ENCODE measurements at regions not wholly inside any gene's neighbourhood (a gene's known extent, or its start where the extent isn't known, plus 50 kb on each side); places are given as distances from the start of the nearest gene placed in this dataset.

DNA sequence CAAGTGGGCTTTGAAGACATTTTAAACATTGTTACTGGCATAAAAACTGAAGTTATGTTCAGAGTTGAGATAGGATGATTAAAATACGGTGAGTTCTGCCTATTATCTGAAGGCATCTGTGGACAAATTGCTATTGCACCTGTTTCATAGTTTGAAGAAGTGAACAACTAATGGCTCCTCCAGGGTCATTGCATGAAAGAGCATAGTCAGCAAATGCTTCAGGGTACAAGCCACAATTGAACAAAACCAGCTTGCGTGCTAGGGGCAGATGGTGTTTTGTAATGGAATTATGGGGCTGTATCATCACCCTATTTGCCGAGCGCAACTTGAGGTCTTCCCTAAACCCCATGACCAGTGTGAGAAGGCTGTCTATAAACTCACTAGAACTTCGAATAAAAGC is 369.1 kb downstream of the MTRR start:
- Histone ChIP-seq H3K27me3 (ENCODE audit: control insufficient read depth, insufficient read depth, low read length) (no peaks in the 10 kb centered on the region), H3K27ac (ENCODE audit: low read depth, low read length) (no peak overlapping the region), H3K4me3 (ENCODE audit: low read depth, low read length) (no peak overlapping the region), H3K9me3 (ENCODE audit: control insufficient read depth, insufficient read depth, low read length) (no peaks in the 10 kb centered on the region)
- TF ChIP-seq CTCF (IDR thresholded peaks at IDR 0.05; ENCODE audit: low read depth, low read length): no peak
- ChIA-PET POLR2A (no interaction called here), CTCF (no interaction called here)
- no peak for DNase-seq (ENCODE audit: low read depth, low spot score)

DNA sequence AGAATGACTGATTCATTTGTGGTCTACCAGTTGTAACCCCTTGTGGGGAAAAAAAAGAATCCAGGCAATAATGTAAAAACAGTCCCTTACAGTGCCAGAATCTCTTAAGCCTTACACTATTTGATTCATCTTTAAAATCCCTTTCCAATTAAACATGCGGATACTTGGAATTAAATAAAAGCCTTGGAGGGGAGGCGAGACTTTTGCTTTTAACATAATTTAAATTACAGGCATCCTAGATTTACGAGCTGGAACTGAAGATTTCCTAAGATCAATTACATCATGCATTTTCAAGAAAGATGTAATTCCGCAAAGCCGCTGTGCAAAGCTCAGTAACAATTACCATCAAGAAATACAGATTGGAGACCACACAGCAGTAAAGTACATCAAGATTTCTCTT is 370.2 kb downstream of the MTRR start:
- H3K27me3 ChIP-seq (ENCODE audit: control insufficient read depth, insufficient read depth, low read length): no peaks in the 10 kb centered on the region
- no peak for TF ChIP-seq CTCF (IDR thresholded peaks at IDR 0.05; ENCODE audit: low read depth, low read length)
- DNase-seq (ENCODE audit: low read depth, low spot score): no peak
- POLR2A ChIA-PET: no interaction called here
- CTCF ChIA-PET: no interaction called here
- H3K4me3 ChIP-seq (ENCODE audit: low read depth, low read length): no peak overlapping the region
- no peaks in the 10 kb centered on the region for H3K9me3 ChIP-seq (ENCODE audit: control insufficient read depth, insufficient read depth, low read length)
- no peak overlapping the region for H3K27ac ChIP-seq (ENCODE audit: low read depth, low read length)

DNA sequence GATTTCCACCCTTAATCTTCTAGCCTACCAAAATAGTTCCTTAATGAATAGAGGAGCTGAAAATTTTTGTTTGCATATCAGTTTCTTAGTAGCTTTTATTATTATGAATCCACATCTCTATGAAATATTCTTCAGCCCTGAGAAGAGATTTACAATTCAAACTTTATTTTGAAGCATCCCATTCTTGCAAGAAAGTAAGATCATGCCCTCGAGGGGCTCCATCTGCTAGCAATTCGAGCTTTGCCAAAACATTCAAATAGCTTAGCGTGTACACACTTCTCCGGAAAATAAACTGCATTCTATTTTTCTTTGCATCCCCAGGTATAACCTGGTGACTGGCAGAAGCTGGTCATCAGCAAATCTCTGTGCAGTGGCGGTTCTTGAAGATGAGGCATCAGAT is 370.7 kb downstream of the MTRR start:
- no peaks in the 10 kb centered on the region for H3K9me3 ChIP-seq (ENCODE audit: control insufficient read depth, insufficient read depth, low read length)
- no peaks in the 10 kb centered on the region for H3K27me3 ChIP-seq (ENCODE audit: control insufficient read depth, insufficient read depth, low read length)
- no peak overlapping the region for H3K27ac ChIP-seq (ENCODE audit: low read depth, low read length)
- no peak overlapping the region for H3K4me3 ChIP-seq (ENCODE audit: low read depth, low read length)
- ChIA-PET CTCF (no interaction called here), POLR2A (no interaction called here)
- no peak for TF ChIP-seq CTCF (IDR thresholded peaks at IDR 0.05; ENCODE audit: low read depth, low read length)
- no peak for DNase-seq (ENCODE audit: low read depth, low spot score)

DNA sequence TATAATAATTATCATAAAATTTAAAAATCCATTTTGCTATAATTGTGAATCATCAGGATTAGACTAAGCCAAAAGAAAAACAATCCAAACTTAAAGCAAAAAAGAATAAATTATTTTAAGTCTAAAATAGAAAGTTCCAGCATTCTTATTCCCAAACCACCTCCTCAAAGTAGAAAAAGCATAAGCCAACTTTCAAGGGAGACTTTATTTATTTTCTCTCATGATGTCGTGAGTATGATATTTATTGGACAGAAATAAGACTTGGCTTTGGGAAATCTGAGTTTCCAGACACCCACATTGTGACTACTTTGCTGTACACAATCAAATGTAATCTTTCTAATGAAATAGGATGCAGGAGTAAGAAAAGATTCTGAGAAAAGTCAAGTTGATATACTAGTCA is 372.1 kb downstream of the MTRR start:
- H3K27me3 ChIP-seq (ENCODE audit: control insufficient read depth, insufficient read depth, low read length): no peaks in the 10 kb centered on the region
- TF ChIP-seq CTCF (IDR thresholded peaks at IDR 0.05; ENCODE audit: low read depth, low read length): no peak
- CTCF ChIA-PET: no interaction called here

GRCh38 chr5:8241558-8241957 is 372.6 kb downstream of the MTRR start:
- no peak for DNase-seq (ENCODE audit: low read depth, low spot score)
- no peak for TF ChIP-seq CTCF (IDR thresholded peaks at IDR 0.05; ENCODE audit: low read depth, low read length)
- ChIA-PET POLR2A (no interaction called here), CTCF (no interaction called here)
- Histone ChIP-seq H3K4me3 (ENCODE audit: low read depth, low read length) (no peak overlapping the region), H3K9me3 (ENCODE audit: control insufficient read depth, insufficient read depth, low read length) (no peaks in the 10 kb centered on the region), H3K27ac (ENCODE audit: low read depth, low read length) (no peak overlapping the region), H3K27me3 (ENCODE audit: control insufficient read depth, insufficient read depth, low read length) (no peaks in the 10 kb centered on the region)

More for the DNA sequence above, 372.1 kb downstream of the MTRR start:
- no peak overlapping the region for H3K4me3 ChIP-seq (ENCODE audit: low read depth, low read length)
- no peaks in the 10 kb centered on the region for H3K9me3 ChIP-seq (ENCODE audit: control insufficient read depth, insufficient read depth, low read length)
- no peak for DNase-seq (ENCODE audit: low read depth, low spot score)
- POLR2A ChIA-PET: no interaction called here
- no peak overlapping the region for H3K27ac ChIP-seq (ENCODE audit: low read depth, low read length)

Data from AG04450 (cell line).